ENCODE measurements at regions not wholly inside any gene's neighbourhood (a gene's known extent, or its start where the extent isn't known, plus 50 kb on each side); places are given as distances from the start of the nearest gene placed in this dataset.
A peak's percentile ranks its signal among the peaks of the same experiment; 100 is the strongest.

DNA sequence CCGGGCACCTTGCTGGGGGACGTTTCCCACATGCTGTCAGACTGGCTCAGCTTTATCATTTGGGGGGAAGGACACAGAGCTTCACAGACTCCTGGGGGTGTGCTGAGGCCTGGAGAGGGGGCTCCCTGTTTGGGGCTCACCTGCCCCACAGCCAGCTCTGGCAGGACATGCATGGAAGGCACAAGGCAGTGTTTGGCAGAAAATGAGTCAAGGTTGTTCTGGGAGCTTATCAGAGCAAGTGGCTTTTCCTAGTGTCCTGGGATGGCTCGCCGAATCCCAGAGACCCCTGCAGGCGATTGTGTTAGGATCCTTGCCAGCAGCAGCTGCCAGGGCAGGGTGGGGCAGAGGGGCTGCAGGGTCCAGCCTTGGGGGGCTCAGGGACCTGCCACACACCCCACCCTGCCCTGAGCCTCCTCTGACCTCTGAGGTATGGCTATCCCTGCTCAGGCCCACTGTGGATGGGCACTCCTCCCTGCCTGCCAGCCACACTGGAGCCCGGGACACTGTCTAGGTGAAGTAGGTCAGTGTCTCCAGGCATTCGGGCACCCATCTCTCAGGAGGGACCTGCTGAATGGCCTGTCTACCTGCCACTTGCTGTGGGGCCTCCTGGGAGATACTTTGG lies 1323.0 kb downstream of the BRD1 start:
- intact Hi-C loops (cut with DNase I; ENCODE audit: low total_unique reads), result no loop called here
- H3K4me3 ChIP-seq, result no peak overlapping the region
- no peak for TF ChIP-seq POLR2AphosphoS5 (IDR thresholded peaks at IDR 0.05)
- TF ChIP-seq POLR2A (IDR thresholded peaks at IDR 0.05), result no peak
- TF ChIP-seq, protein P1, sequence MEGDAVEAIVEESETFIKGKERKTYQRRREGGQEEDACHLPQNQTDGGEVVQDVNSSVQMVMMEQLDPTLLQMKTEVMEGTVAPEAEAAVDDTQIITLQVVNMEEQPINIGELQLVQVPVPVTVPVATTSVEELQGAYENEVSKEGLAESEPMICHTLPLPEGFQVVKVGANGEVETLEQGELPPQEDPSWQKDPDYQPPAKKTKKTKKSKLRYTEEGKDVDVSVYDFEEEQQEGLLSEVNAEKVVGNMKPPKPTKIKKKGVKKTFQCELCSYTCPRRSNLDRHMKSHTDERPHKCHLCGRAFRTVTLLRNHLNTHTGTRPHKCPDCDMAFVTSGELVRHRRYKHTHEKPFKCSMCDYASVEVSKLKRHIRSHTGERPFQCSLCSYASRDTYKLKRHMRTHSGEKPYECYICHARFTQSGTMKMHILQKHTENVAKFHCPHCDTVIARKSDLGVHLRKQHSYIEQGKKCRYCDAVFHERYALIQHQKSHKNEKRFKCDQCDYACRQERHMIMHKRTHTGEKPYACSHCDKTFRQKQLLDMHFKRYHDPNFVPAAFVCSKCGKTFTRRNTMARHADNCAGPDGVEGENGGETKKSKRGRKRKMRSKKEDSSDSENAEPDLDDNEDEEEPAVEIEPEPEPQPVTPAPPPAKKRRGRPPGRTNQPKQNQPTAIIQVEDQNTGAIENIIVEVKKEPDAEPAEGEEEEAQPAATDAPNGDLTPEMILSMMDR (IDR thresholded peaks at IDR 0.05 in 8 of 11, conservative IDR thresholded peaks at IDR 0.05 in 3 of 11), result no peak
- no peak overlapping the region for H3K27ac ChIP-seq
- H3K9me3 ChIP-seq, result no peaks in the 10 kb centered on the region
- peak; percentile 33 for DNase-seq
- H3K4me1 ChIP-seq, result no peaks in the 10 kb centered on the region
- H3K36me3 ChIP-seq, result no peaks in the 10 kb centered on the region
- peaks cover 0 to 65% (median 0%) of the 10 kb centered on the region in 7 donors for H3K27me3 ChIP-seq (replicated peaks in 1 of 7)
- WGBS, 5 donors, result 59 to 73% (median 71%) methylated on average over 4 to 7 of the region's 7 CpGs

DNA sequence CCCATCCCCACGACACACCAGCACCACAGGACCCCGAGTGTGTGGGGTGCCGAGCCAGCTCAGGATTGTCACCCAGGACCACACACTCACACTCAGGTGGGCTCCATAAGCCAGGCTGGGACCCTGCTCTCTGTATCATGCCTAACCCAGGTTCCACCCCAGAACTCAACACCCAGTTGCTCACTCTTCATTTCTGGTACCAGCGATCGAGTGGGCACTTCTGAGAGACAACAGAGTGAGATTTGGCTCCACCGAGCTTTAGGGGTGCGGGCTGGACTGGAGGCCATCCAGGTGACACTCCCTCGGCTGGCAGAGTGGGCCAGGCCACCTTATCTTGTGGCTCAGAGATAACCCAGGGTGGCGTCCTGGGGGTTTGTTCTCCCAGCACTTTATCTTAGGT lies 1323.8 kb downstream of the BRD1 start:
- Histone ChIP-seq H3K4me1 (no peaks in the 10 kb centered on the region), H3K27me3 (replicated peaks in 1 of 7) (peaks cover 0 to 72% (median 0%) of the 10 kb centered on the region in 7 donors), H3K9me3 (no peaks in the 10 kb centered on the region), H3K27ac (no peak overlapping the region), H3K36me3 (no peaks in the 10 kb centered on the region), H3K4me3 (no peak overlapping the region)
- TF ChIP-seq POLR2A (IDR thresholded peaks at IDR 0.05) (no peak), POLR2AphosphoS5 (IDR thresholded peaks at IDR 0.05) (no peak)
- TF ChIP-seq, protein P1 (IDR thresholded peaks at IDR 0.05 in 8 of 11, conservative IDR thresholded peaks at IDR 0.05 in 3 of 11), result no peak
- intact Hi-C loops (cut with DNase I; ENCODE audit: low total_unique reads), result no loop called here
- DNase-seq, result peak; percentile 31
- 82 to 91% (median 88%) methylated on average over 8 to 9 of the region's 9 CpGs for WGBS, 5 donors

DNA sequence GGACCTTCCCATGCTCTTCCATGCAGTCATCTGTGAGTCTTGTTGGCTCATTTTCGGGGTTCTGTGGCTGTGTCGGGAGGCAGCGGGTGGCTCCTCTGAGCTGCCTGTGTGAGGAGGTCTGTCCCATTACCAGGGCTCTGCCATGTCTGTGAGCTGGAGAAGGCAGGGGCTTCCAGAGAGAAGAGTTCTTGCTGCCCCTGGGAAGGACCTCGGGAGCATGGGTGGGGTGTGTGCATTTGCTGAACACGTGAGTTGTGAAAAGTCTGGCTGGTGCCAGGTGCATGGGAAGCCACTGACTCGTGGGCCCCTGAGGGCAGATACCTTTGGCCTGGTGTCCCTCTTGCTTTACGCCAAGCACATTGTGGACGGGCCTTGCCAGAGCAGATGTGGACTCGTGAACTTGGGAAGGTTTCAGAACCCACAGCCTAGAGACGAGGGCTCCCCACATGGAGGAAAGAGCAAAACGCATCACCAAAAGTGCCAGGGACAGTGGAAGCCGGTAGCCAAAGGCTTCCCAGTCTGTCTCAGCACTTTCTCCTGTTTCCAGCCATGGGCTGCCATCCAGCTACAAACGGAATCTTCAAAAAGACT lies 1324.5 kb downstream of the BRD1 start:
- peak; percentile 49 for DNase-seq

DNA sequence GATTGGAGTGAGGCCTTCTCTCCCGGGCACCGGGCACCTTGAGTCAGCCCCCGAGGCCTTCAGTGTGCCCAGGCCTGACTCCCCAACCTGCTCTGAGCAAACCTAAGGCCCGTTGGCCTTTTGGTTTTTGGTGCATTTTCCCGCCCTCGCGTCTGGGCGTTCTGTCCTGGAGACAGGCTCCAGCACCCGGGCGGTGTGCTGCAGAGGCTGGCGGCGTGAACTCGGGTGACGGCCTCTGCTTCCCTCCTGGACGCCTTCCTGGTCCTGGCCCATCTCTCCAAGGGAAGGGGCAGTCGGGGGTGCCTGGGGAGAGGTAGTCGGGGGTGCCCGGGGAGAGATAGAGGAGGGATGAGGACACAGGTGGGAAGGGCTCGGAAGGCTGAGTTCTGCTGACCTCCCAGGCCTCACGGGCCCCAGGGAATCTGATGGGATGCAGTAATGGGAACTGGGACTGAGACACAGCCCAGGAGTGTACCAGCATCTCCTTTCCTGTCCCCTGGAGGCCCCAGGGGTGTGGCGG lies 1326.4 kb downstream of the BRD1 start:
- H3K27me3 ChIP-seq (replicated peaks in 1 of 7), result peaks cover 0 to 53% (median 0%) of the 10 kb centered on the region in 7 donors
- H3K4me3 ChIP-seq, result no peak overlapping the region
- H3K4me1 ChIP-seq, result no peaks in the 10 kb centered on the region
- peak; percentile 64 for DNase-seq
- H3K27ac ChIP-seq, result no peak overlapping the region
- TF ChIP-seq POLR2A (IDR thresholded peaks at IDR 0.05), result no peak
- no peak for TF ChIP-seq POLR2AphosphoS5 (IDR thresholded peaks at IDR 0.05)
- TF ChIP-seq, protein P1 (IDR thresholded peaks at IDR 0.05 in 8 of 11, conservative IDR thresholded peaks at IDR 0.05 in 3 of 11), result no peak
- H3K36me3 ChIP-seq, result no peaks in the 10 kb centered on the region
- whole genome bisulfite sequencing, 5 donors, result 91 to 95% (median 92%) methylated on average over 19 to 21 of the region's 21 CpGs
- H3K9me3 ChIP-seq, result no peaks in the 10 kb centered on the region
- intact Hi-C loops (cut with DNase I; ENCODE audit: low total_unique reads), result no loop called here

More for the DNA sequence above, 1324.5 kb downstream of the BRD1 start:
- TF ChIP-seq, protein P1 (IDR thresholded peaks at IDR 0.05 in 8 of 11, conservative IDR thresholded peaks at IDR 0.05 in 3 of 11), result no peak
- TF ChIP-seq POLR2A (IDR thresholded peaks at IDR 0.05) (no peak), POLR2AphosphoS5 (IDR thresholded peaks at IDR 0.05) (no peak)
- H3K4me3 ChIP-seq, result no peak overlapping the region
- H3K27me3 ChIP-seq (replicated peaks in 1 of 7), result peaks cover 0 to 71% (median 0%) of the 10 kb centered on the region in 7 donors
- intact Hi-C loops (cut with DNase I; ENCODE audit: low total_unique reads), result no loop called here
- WGBS, 5 donors, result 65 to 84% (median 81%) methylated on average over 11 to 13 of the region's 13 CpGs
- H3K27ac ChIP-seq, result no peak overlapping the region
- no peaks in the 10 kb centered on the region for H3K9me3 ChIP-seq
- no peaks in the 10 kb centered on the region for H3K36me3 ChIP-seq
- no peaks in the 10 kb centered on the region for H3K4me1 ChIP-seq

Data from spleen (tissue), 11 donors.